SK-N-MC (cell line): ENCODE measurements at regions not wholly inside any gene's neighbourhood (a gene's known extent, or its start where the extent isn't known, plus 50 kb on each side); places are given as distances from the start of the nearest gene placed in this dataset.

Experiments
- DNase-seq: peaks from one replicate; pipeline ENCODE4 v3.0.0-alpha.2; 2011; ENCODE audit warnings: low read depth, low spot score
- H3K27ac ChIP-seq: fragments of 200-600 bp; sonication (generic); 2 replicates; pipeline ENCODE4 v1.5.1; 2016; ENCODE audit warnings: mixed run types
- H3K36me3 ChIP-seq: fragments of 200-600 bp; sonication (generic); 2 replicates; pipeline ENCODE4 v1.6.1; 2017; ENCODE audit warnings: antibody characterized with exemption, low read length, mixed read lengths; ENCODE audit not compliant: insufficient read depth
- H3K4me3 ChIP-seq: fragments of 200-600 bp; sonication (generic); 2 replicates; pipeline ENCODE4 v1.5.1; 2016
- H3K9ac ChIP-seq: fragments of 200-600 bp; sonication (generic); 2 replicates; pipeline ENCODE4 v1.8.0; 2017; ENCODE audit warnings: mixed run types, mixed read lengths; ENCODE audit not compliant: insufficient read length
- H3K9me3 ChIP-seq: fragments of 200-600 bp; sonication (generic); 2 replicates; pipeline ENCODE4 v1.6.1; 2017; ENCODE audit warnings: low read depth, mild to moderate bottlenecking, antibody characterized with exemption, low read length, moderate library complexity, mixed read lengths
- EZH2 ChIP-seq: fragments of 200-600 bp; sonication (generic); IDR thresholded peaks from one replicate; pipeline ENCODE4 v1.6.1; 2017; ENCODE audit warnings: antibody characterized with exemption
- FOXP2 ChIP-seq: optimal IDR thresholded peaks from 2 replicates; pipeline ENCODE3; 2011; ENCODE audit warnings: mild to moderate bottlenecking, moderate library complexity; ENCODE audit not compliant: insufficient read depth; ENCODE audit errors: extremely low read length, control extremely low read depth
- POLR2AphosphoS5 ChIP-seq: IDR thresholded peaks from 2 replicates; pipeline ENCODE4 v1.6.1; 2012; ENCODE audit warnings: mild to moderate bottlenecking, low read depth, low read length, borderline replicate concordance

- TF ChIP-seq POLR2AphosphoS5 (no peak), FOXP2 (no peak), EZH2 (no peak)
- Histone ChIP-seq H3K27ac (no peak overlapping the region), H3K9ac (no peak overlapping the region), H3K9me3 (no peaks in the 10 kb centered on the region), H3K36me3 (no peaks in the 10 kb centered on the region), H3K4me3 (no peak overlapping the region)
- no peak for DNase-seq
These were observed 1072.8 kb upstream of the TMEM132C start for GRCh38 chr12:127194176-127194575.

GRCh38 chr12:127205781-127206555, 1061.0 kb upstream of the TMEM132C start:
- TF ChIP-seq POLR2AphosphoS5 (no peak), EZH2 (no peak), FOXP2 (no peak)
- Histone ChIP-seq H3K27ac (no peak overlapping the region), H3K4me3 (no peak overlapping the region), H3K9ac (no peak overlapping the region), H3K36me3 (no peaks in the 10 kb centered on the region), H3K9me3 (no peaks in the 10 kb centered on the region)
- no peak for DNase-seq

- no peak for TF ChIP-seq POLR2AphosphoS5
- no peak for TF ChIP-seq FOXP2
- TF ChIP-seq EZH2: no peak
These were observed 1057.7 kb upstream of the TMEM132C start for GRCh38 chr12:127209318-127209717.

GRCh38 chr12:127214186-127214585, 1052.8 kb upstream of the TMEM132C start:
- TF ChIP-seq POLR2AphosphoS5: no peak
- no peak for TF ChIP-seq FOXP2
- no peak for TF ChIP-seq EZH2
- H3K27ac ChIP-seq: no peak overlapping the region
- no peak for DNase-seq
- no peak overlapping the region for H3K4me3 ChIP-seq
- H3K9me3 ChIP-seq: no peaks in the 10 kb centered on the region
- H3K9ac ChIP-seq: no peak overlapping the region
- no peaks in the 10 kb centered on the region for H3K36me3 ChIP-seq

More at GRCh38 chr12:127209318-127209717, 1057.7 kb upstream of the TMEM132C start:
- Histone ChIP-seq H3K9me3 (no peaks in the 10 kb centered on the region), H3K4me3 (no peak overlapping the region), H3K36me3 (no peaks in the 10 kb centered on the region), H3K9ac (no peak overlapping the region), H3K27ac (no peak overlapping the region)
- no peak for DNase-seq

GRCh38 chr12:127223011-127223410, 1044.0 kb upstream of the TMEM132C start:
- Histone ChIP-seq H3K9ac (no peak overlapping the region), H3K4me3 (no peak overlapping the region), H3K9me3 (no peaks in the 10 kb centered on the region), H3K27ac (no peak overlapping the region), H3K36me3 (no peaks in the 10 kb centered on the region)
- TF ChIP-seq POLR2AphosphoS5: no peak
- no peak for TF ChIP-seq EZH2
- no peak for TF ChIP-seq FOXP2
- DNase-seq: no peak

- DNase-seq: no peak
- TF ChIP-seq FOXP2: no peak
- TF ChIP-seq POLR2AphosphoS5: no peak
- no peak for TF ChIP-seq EZH2
These were observed 1043.2 kb upstream of the TMEM132C start for GRCh38 chr12:127223731-127224130.

GRCh38 chr12:127230843-127231260, 1036.1 kb upstream of the TMEM132C start:
- TF ChIP-seq EZH2: no peak
- TF ChIP-seq FOXP2: no peak
- no peak for TF ChIP-seq POLR2AphosphoS5
- DNase-seq: no peak
- Histone ChIP-seq H3K27ac (no peak overlapping the region), H3K4me3 (no peak overlapping the region), H3K36me3 (no peaks in the 10 kb centered on the region), H3K9ac (no peak overlapping the region), H3K9me3 (no peaks in the 10 kb centered on the region)

More at GRCh38 chr12:127223731-127224130, 1043.2 kb upstream of the TMEM132C start:
- H3K9ac ChIP-seq: no peak overlapping the region
- no peaks in the 10 kb centered on the region for H3K9me3 ChIP-seq
- H3K4me3 ChIP-seq: no peak overlapping the region
- H3K27ac ChIP-seq: no peak overlapping the region
- no peaks in the 10 kb centered on the region for H3K36me3 ChIP-seq

- H3K4me3 ChIP-seq: no peak overlapping the region
These were observed 1035.6 kb upstream of the TMEM132C start for GRCh38 chr12:127231371-127231770.

More at GRCh38 chr12:127231371-127231770, 1035.6 kb upstream of the TMEM132C start:
- no peak for TF ChIP-seq POLR2AphosphoS5
- TF ChIP-seq EZH2: no peak
- TF ChIP-seq FOXP2: no peak
- Histone ChIP-seq H3K27ac (no peak overlapping the region), H3K36me3 (no peaks in the 10 kb centered on the region), H3K9me3 (no peaks in the 10 kb centered on the region), H3K9ac (no peak overlapping the region)
- no peak for DNase-seq
